Heart right ventricle (tissue), 16 donors: ENCODE measurements at regions not wholly inside any gene's neighbourhood (a gene's known extent, or its start where the extent isn't known, plus 50 kb on each side); places are given as distances from the start of the nearest gene placed in this dataset.

ENCODE experiments used
- ATAC-seq, 8 donors: fragments of 200-7000 bp; cut with Tn5 transposase; one replicate each; pipeline ENCODE4 v1.9.1; 2020; ENCODE audit warnings: mild to moderate bottlenecking in 8 of 8, moderate library complexity in 8 of 8, moderate number of reproducible peaks in 1 of 8
- DNase-seq, 2 donors: peaks; one replicate each; pipeline ENCODE4 v3.0.0-alpha.2; 2020
- H3K27ac ChIP-seq, 10 donors: fragments of 200-600 bp; sonication (generic) in 2 of 10; one replicate each; pipeline versions ENCODE4 v1.5.0 to v1.8.0; 2020 to 2022; ENCODE audit warnings: mild to moderate bottlenecking in 3 of 10
- H3K27me3 ChIP-seq, 7 donors: fragments of 200-600 bp; one replicate each; pipeline ENCODE4 v1.8.0; 2021 to 2022; ENCODE audit warnings: mild to moderate bottlenecking in 2 of 7
- H3K36me3 ChIP-seq, 9 donors: fragments of 200-600 bp; sonication (generic) in 1 of 9; one replicate each; pipeline versions ENCODE4 v1.5.0 to v1.8.0; 2020 to 2022; ENCODE audit warnings: mild to moderate bottlenecking in 2 of 9
- H3K4me1 ChIP-seq, 9 donors: fragments of 200-600 bp; sonication (generic) in 1 of 9; one replicate each; pipeline versions ENCODE4 v1.5.0 to v1.8.0; 2020 to 2022; ENCODE audit warnings: mild to moderate bottlenecking in 4 of 9
- H3K4me3 ChIP-seq, 10 donors: fragments of 200-600 bp; sonication (generic) in 2 of 10; one replicate each; pipeline versions ENCODE4 v1.5.0 to v1.8.0; 2020 to 2022; ENCODE audit warnings: mild to moderate bottlenecking in 7 of 10, moderate library complexity in 2 of 10
- H3K9me3 ChIP-seq, 11 donors: fragments of 200-600 bp in 10 of 11; sonication (generic) in 2 of 11; one replicate each; pipeline versions ENCODE4 v1.5.0 to v1.8.0; 2013 to 2022; ENCODE audit warnings: mild to moderate bottlenecking in 2 of 11, control low read depth in 1 of 11, moderate library complexity in 1 of 11
- WGBS, 2 donors: extraction: QIAGEN DNeasy Blood & Tissue Kit; methylation state at CpG; one replicate each; pipeline ENCODE4 v1.1.7; 2013; ENCODE audit warnings: inconsistent platforms in 1 of 2; 5-methylcytosine and 5-hydroxymethylcytosine counted together
- intact Hi-C, 10 donors: fragments of 100-400 bp; cut with DNase I; formaldehyde crosslinking; loops; one replicate each; pipeline versions ENCODE4 v1.11.1 to v1.14.2; 2022
- TF ChIP-seq, protein P1 (sequence below), 9 donors: fragments of 200-600 bp; sonication (generic) in 2 of 9; IDR thresholded peaks; one replicate each; pipeline versions ENCODE4 v1.5.0 to v1.8.0; 2021 to 2022; ENCODE audit warnings: antibody characterized with exemption in 9 of 9, mild to moderate bottlenecking in 5 of 9, moderate library complexity in 1 of 9
- donor health status: Arrhythmogenic right ventricular cardiomyopathy.
- donor health status: ischemic (EF 13 %, LVEDD 7.1; RV severe dilation, severe dysfunction).
- donor health status: healthy with polysubstance abuse.
- donor health status: DM: no; HTN: yes; CAD: no.
- donor health status: DM: no; HTN: no; CAD: no.
- donor health status: ischemic (EF 25% LVEDD 6.9; RV normal size, moderate dysfunction).
- donor health status: ischemic (EF 25% LVEDD 5.7; RV mildly dilated, moderate dysfunction).
- donor health status: healthy.
- donor health status: DM: yes; HTN: yes; CAD: no.
- donor health status: Ischemic cardiomyopathy.
- donor health status: ischemic (EF 35%, LVEDD 5.7; RV mildly dilated, moderate dysfunction).
- donor health status: nonischemic (EF 11% LVEDD 7.7; RV severe dilation, severe dysfunction).
- donor health status: DM: yes; HTN: yes; CAD: no.
- donor health status: PGD.
- donor health status: ischemic (EF 29% LVEDD 5.4; RV normal size, mild dysfunction).
- donor health status: nonischemic (EF 23%, LVEDD 6.1; RV moderate dilation, normal function).

DNA sequence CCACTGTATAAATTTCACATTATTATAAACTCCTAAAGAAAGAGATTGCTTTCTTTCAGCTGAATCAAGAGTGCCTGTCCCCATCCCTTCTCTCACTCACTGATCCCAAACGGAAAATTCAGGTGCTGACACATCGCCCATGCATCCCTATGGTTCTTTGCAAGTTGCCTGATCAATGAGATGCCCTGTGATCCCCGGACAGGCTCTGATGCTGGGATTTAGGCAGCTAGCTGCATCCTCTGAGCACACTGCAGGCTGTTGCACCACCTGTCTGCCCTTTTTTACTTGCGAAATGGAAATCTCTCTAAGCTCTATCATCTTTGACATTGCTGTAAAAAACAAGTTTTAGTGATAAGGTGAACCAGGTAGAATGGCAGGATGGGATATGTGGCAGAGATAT is 456.5 kb downstream of the GATA3 start:
- TF ChIP-seq, protein P1, sequence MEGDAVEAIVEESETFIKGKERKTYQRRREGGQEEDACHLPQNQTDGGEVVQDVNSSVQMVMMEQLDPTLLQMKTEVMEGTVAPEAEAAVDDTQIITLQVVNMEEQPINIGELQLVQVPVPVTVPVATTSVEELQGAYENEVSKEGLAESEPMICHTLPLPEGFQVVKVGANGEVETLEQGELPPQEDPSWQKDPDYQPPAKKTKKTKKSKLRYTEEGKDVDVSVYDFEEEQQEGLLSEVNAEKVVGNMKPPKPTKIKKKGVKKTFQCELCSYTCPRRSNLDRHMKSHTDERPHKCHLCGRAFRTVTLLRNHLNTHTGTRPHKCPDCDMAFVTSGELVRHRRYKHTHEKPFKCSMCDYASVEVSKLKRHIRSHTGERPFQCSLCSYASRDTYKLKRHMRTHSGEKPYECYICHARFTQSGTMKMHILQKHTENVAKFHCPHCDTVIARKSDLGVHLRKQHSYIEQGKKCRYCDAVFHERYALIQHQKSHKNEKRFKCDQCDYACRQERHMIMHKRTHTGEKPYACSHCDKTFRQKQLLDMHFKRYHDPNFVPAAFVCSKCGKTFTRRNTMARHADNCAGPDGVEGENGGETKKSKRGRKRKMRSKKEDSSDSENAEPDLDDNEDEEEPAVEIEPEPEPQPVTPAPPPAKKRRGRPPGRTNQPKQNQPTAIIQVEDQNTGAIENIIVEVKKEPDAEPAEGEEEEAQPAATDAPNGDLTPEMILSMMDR (IDR thresholded peaks at IDR 0.05): no peak
- H3K27me3 ChIP-seq: peaks cover 0 to 46% (median 9%) of the 10 kb centered on the region in 7 donors
- H3K4me1 ChIP-seq: no peaks in the 10 kb centered on the region
- WGBS, 2 donors: 58 to 61% methylated on average over 4 of the region's 4 CpGs
- no peak overlapping the region for H3K27ac ChIP-seq
- no peaks in the 10 kb centered on the region for H3K9me3 ChIP-seq
- no peaks in the 10 kb centered on the region for H3K36me3 ChIP-seq
- no peak overlapping the region for H3K4me3 ChIP-seq
- ATAC-seq: no peak
- DNase-seq: no peak
- intact Hi-C loops: no loop called here

DNA sequence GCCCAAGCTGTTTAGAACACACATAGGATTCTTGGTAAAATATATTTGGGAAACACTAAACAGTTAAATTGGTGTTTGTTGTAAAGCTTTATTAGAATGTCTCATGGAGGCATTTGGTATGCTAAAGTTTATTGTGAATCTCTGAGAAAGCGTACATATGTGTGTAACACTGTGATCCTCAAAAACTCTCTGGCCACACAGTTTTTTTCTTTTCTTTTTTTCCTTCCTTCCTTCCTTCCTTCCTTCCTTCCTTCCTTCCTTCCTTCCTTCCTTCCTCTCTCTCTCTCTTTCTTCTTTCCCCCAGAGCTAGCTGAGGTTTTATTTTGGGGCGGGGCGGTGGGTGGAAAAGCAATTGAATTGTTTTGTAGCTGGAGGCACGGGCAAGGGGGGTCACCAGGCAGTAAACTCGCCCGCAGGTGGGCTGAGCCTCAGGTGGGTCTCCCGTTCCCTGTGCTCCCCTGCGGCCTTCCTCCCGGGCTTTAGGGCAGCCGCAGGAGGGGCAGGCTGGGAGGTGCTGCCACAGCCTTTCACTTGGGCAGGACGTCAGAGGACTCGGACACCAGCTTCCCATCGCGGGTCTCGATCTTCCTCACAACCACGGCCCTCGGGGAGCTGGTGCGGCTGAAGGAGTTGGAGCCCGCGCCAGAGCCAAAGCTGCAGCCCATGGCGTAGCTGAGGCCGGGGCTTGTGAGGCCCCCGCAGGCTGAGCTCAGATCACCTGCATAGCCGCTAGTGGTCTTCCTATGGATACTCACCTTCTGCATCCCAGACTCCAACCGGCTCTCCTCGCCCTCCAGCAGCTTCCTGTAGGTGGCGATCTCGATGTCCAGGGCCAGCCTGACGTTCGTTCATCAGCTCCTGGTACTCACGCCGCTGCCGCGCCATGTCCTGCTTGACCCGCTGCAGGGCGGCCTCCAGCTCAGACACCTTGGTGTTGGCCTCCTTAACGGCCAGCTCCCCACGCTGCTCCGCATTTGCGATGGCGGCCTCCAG is 459.0 kb downstream of the GATA3 start:
- 89% methylated on average over 41 of the region's 41 CpGs for WGBS, 2 donors

DNA sequence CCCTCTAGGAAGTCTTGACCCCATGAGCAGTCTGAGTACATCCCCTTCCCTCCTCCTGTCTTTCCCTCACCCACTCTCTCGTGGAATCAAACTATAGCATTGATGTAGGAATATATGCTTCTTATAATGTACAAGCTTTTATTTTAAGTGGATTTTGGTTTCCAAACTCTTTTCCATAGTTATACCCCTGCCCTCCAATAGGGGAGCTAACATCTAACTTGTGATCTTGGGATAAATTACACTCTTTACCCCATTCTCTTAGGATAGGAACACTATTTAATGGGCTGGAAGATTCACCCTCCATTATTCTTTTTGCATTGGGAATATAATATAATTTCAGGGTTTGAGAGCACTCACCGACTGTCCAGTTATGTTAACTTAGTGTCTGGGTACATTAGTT is 465.9 kb downstream of the GATA3 start:
- Histone ChIP-seq H3K4me3 (no peak overlapping the region), H3K36me3 (no peaks in the 10 kb centered on the region), H3K27ac (no peak overlapping the region), H3K27me3 (peaks cover 0 to 15% (median 0%) of the 10 kb centered on the region in 7 donors), H3K9me3 (no peaks in the 10 kb centered on the region), H3K4me1 (no peaks in the 10 kb centered on the region)
- ATAC-seq: no peak
- DNase-seq: no peak
- intact Hi-C loops: no loop called here
- TF ChIP-seq, protein P1 (IDR thresholded peaks at IDR 0.05): peak in 1 of 9 donors; percentile 6
- 80 to 82% methylated on average over 2 of the region's 2 CpGs for WGBS, 2 donors

More for the DNA sequence above, 459.0 kb downstream of the GATA3 start:
- ATAC-seq (no peak), DNase-seq (no peak)
- peaks cover 0 to 28% (median 0%) of the 10 kb centered on the region in 7 donors for H3K27me3 ChIP-seq
- TF ChIP-seq, protein P1 (IDR thresholded peaks at IDR 0.05): no peak
- H3K4me3 ChIP-seq: no peak overlapping the region
- H3K27ac ChIP-seq: no peak overlapping the region
- no peaks in the 10 kb centered on the region for H3K9me3 ChIP-seq
- no peaks in the 10 kb centered on the region for H3K36me3 ChIP-seq
- intact Hi-C loops: no loop called here
- H3K4me1 ChIP-seq: no peaks in the 10 kb centered on the region

DNA sequence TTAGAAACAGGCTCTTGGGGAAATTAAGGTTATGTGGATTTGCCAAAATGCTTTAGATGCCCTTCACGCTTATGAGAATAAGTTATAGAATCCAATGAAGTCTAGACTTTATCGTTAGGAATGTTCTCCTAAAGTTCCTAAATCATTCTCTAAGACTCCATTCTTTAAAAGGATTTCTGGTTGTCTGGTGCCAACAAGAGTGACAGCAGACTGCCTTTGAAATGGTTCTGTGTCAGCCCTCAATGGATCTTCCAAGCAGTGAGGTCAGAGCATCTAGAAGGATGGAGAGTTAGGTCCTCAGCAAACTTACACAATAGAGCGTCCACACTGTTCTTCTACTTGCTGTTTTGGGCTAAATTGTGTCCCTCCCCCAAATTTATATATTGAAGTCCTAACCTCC is 473.3 kb downstream of the GATA3 start:
- intact Hi-C loops: no loop called here
- Histone ChIP-seq H3K27ac (no peak overlapping the region), H3K4me1 (no peaks in the 10 kb centered on the region), H3K36me3 (no peaks in the 10 kb centered on the region), H3K4me3 (no peak overlapping the region), H3K9me3 (peaks cover 0 to 3% (median 0%) of the 10 kb centered on the region in 11 donors), H3K27me3 (peaks cover 0 to 7% (median 0%) of the 10 kb centered on the region in 7 donors)
- WGBS, 2 donors: 88 to 94% methylated on average over 3 of the region's 3 CpGs
- ATAC-seq: no peak
- DNase-seq: no peak
- TF ChIP-seq, protein P1 (IDR thresholded peaks at IDR 0.05): no peak
